A549 (cell line): ENCODE measurements at regions not wholly inside any gene's neighbourhood (a gene's known extent, or its start where the extent isn't known, plus 50 kb on each side); places are given as distances from the start of the nearest gene placed in this dataset.

Experiments
- ATAC-seq, 2 experiments: fragments of 200-7000 bp in 1 of 2; fragments of >200 bp in 1 of 2; cut with Nextera tagmentation in 1 of 2; cut with Tn5 transposase in 1 of 2; 3 replicates each; pipeline versions ENCODE4 v1.8.0 to v1.9.1; 2018 to 2020; ENCODE audit warnings: mild to moderate bottlenecking in 1 of 2, moderate library complexity in 1 of 2
- CTCF ChIA-PET: fragments of 300-600 bp; sonication (Branson Sonifier 250); formaldehyde crosslinking; extraction: SDS; loops from one replicate; lab custom pipeline; 2021; ENCODE audit warnings: antibody characterized with exemption, inconsistent platforms; lab: Yijun Ruan, JAX
- POLR2A ChIA-PET: fragments of 350-600 bp; formaldehyde crosslinking; extraction: SDS; loops from one replicate; lab custom pipeline; 2021; ENCODE audit warnings: antibody characterized with exemption, inconsistent platforms; lab: Yijun Ruan, JAX
- DNase-seq, 2 experiments: peaks; one replicate each; pipeline versions ENCODE4 v3.0.0 to v3.0.0-alpha.2; 2011 to 2016; ENCODE audit warnings: low read depth in 1 of 2, low spot score in 1 of 2
- FAIRE-seq: peaks from 2 replicates; lab custom pipeline; 2011; peaks lifted over from hg19 to GRCh38; lab: Jason Lieb, UNC
- H3K27ac ChIP-seq, 2 experiments: fragments of >200 bp; sonication (Bioruptor Twin); formaldehyde crosslinking; 3 replicates each; pipeline ENCODE4 v1.5.1; 2016 to 2017
- H3K4me1 ChIP-seq: fragments of >200 bp; sonication (Bioruptor Twin); formaldehyde crosslinking; 3 replicates; pipeline ENCODE4 v1.6.1; 2016
- H3K4me2 ChIP-seq: fragments of >200 bp; sonication (Bioruptor Twin); formaldehyde crosslinking; 3 replicates; pipeline ENCODE4 v1.6.1; 2016
- H3K4me3 ChIP-seq: fragments of >200 bp; sonication (Bioruptor Twin); formaldehyde crosslinking; 3 replicates; pipeline ENCODE4 v1.5.1; 2016
- H3K9me3 ChIP-seq: fragments of >200 bp; sonication (Bioruptor Twin); formaldehyde crosslinking; 3 replicates; pipeline ENCODE4 v1.6.1; 2016
- BCL3 ChIP-seq: fragments of >200 bp; sonication (Bioruptor Twin); formaldehyde crosslinking; IDR thresholded peaks from 3 replicates; pipeline ENCODE4 v1.6.1; 2016
- BHLHE40 ChIP-seq: IDR thresholded peaks from 2 replicates; pipeline ENCODE4 v1.6.1; 2012; ENCODE audit warnings: low read depth, low read length, inconsistent platforms
- CEBPB ChIP-seq, 2 experiments: fragments of >200 bp in 1 of 2; sonication (Bioruptor Twin) in 1 of 2; formaldehyde crosslinking in 1 of 2; IDR thresholded peaks; 2 replicates each; pipeline ENCODE4 v1.6.1; 2012 to 2016
- E2F6 ChIP-seq: IDR thresholded peaks from 2 replicates; pipeline ENCODE4 v1.6.1; 2012; ENCODE audit warnings: low read depth, borderline replicate concordance
- ELK1 ChIP-seq: fragments of 150-350 bp; IDR thresholded peaks from 2 replicates; pipeline ENCODE4 v1.6.1; 2014; ENCODE audit warnings: low read depth, mild to moderate bottlenecking, low read length
- EP300 ChIP-seq, 2 experiments: fragments of >200 bp; sonication (Bioruptor Twin); formaldehyde crosslinking; IDR thresholded peaks; 2 replicates in 1 of 2; 3 replicates in 1 of 2; pipeline ENCODE4 v1.6.1; 2016 to 2017
- ESRRA ChIP-seq: fragments of 150-350 bp; IDR thresholded peaks from 2 replicates; pipeline ENCODE4 v1.6.1; 2014; ENCODE audit warnings: mild to moderate bottlenecking, low read length, borderline replicate concordance
- FOSB ChIP-seq: fragments of 250-450 bp; sonication (Bioruptor Pico); IDR thresholded peaks from 2 replicates; pipeline ENCODE4 v1.5.0; 2020; ENCODE audit warnings: mild to moderate bottlenecking, moderate library complexity
- GATA3 ChIP-seq: IDR thresholded peaks from 2 replicates; pipeline ENCODE4 v1.6.1; 2012; ENCODE audit warnings: borderline replicate concordance
- HEYL ChIP-seq: fragments of 250-450 bp; sonication (Bioruptor Pico); IDR thresholded peaks from 2 replicates; pipeline ENCODE4 v1.8.0; 2021; ENCODE audit warnings: mild to moderate bottlenecking, moderate library complexity
- HOXB5 ChIP-seq: fragments of 250-450 bp; sonication (Bioruptor Pico); IDR thresholded peaks from 2 replicates; pipeline ENCODE4 v1.5.0; 2020; ENCODE audit warnings: mild to moderate bottlenecking, moderate library complexity
- JUNB ChIP-seq: fragments of >200 bp; sonication (Bioruptor Twin); formaldehyde crosslinking; IDR thresholded peaks from 2 replicates; pipeline ENCODE4 v1.6.1; 2016
- MAX ChIP-seq: IDR thresholded peaks from 2 replicates; pipeline ENCODE4 v1.6.1; 2012
- MAZ ChIP-seq: fragments of 150-350 bp; IDR thresholded peaks from 2 replicates; pipeline ENCODE4 v1.6.1; 2014; ENCODE audit warnings: antibody characterized with exemption, low read depth, low read length, borderline replicate concordance
- MYC ChIP-seq: IDR thresholded peaks from 2 replicates; pipeline ENCODE4 v1.6.1; 2012; ENCODE audit warnings: mild to moderate bottlenecking, inconsistent platforms, low read length, improper control_type of control experiment, borderline replicate concordance
- NR3C1 ChIP-seq: fragments of >200 bp; sonication (Bioruptor Twin); formaldehyde crosslinking; IDR thresholded peaks from 3 replicates; pipeline ENCODE4 v1.6.1; 2017
- PBX3 ChIP-seq: IDR thresholded peaks from 2 replicates; pipeline ENCODE4 v1.6.1; 2012
- RAD21 ChIP-seq, 2 experiments: fragments of >200 bp in 1 of 2; sonication (Bioruptor Twin) in 1 of 2; formaldehyde crosslinking in 1 of 2; IDR thresholded peaks in 1 of 2; conservative IDR thresholded peaks in 1 of 2; 2 replicates in 1 of 2; 3 replicates in 1 of 2; pipeline ENCODE4 v1.6.1; 2012 to 2018; ENCODE audit warnings: inconsistent platforms in 1 of 2
- REST ChIP-seq: fragments of 200-600 bp; sonication (generic); IDR thresholded peaks from 2 replicates; pipeline ENCODE4 v1.6.1; 2016; ENCODE audit warnings: antibody characterized with exemption, mild to moderate bottlenecking, moderate library complexity
- ZFP36 ChIP-seq: fragments of 450-650 bp; IDR thresholded peaks from 2 replicates; pipeline ENCODE4 v1.6.1; 2014; ENCODE audit warnings: borderline replicate concordance; ENCODE audit not compliant: partially characterized antibody
- ZSCAN20 ChIP-seq: fragments of 250-450 bp; sonication (Bioruptor Pico); IDR thresholded peaks from 2 replicates; pipeline ENCODE4 v1.8.0; 2022; ENCODE audit warnings: mild to moderate bottlenecking, moderate library complexity
- WGBS: methylation state at CpG from one replicate; pipeline ENCODE4 v1.1.6; 2017; ENCODE audit errors: missing lambda C conversion rate; 5-methylcytosine and 5-hydroxymethylcytosine counted together

- Histone ChIP-seq H3K27ac (no peak overlapping the region), H3K4me2 (no peak overlapping the region), H3K9me3 (no peaks in the 10 kb centered on the region), H3K4me3 (no peak overlapping the region), H3K4me1 (no peaks in the 10 kb centered on the region)
- DNase-seq: no peak
- POLR2A ChIA-PET: no interaction called here
- TF ChIP-seq ZSCAN20 (CRISPR knock-in tag): no peak
- TF ChIP-seq EP300 (IDR thresholded peaks at IDR 0.05): no peak
- FAIRE-seq: no peak
- ATAC-seq: no peak
- 4% methylated on average over 1 of the region's 1 CpG for WGBS
- CTCF ChIA-PET: no interaction called here
Observed at GRCh38 chr9:25889661-25890060, 211.4 kb upstream of the TUSC1 start.

- no peak for ATAC-seq
- Histone ChIP-seq H3K4me3 (no peak overlapping the region), H3K4me1 (no peaks in the 10 kb centered on the region), H3K4me2 (no peak overlapping the region)
- POLR2A ChIA-PET: no interaction called here
- WGBS: 27% methylated on average over 1 of the region's 1 CpG
- no peak for TF ChIP-seq MYC
- no peak for TF ChIP-seq RAD21 (conservative IDR thresholded peaks at IDR 0.05 in 1 of 2, IDR thresholded peaks at IDR 0.05 in 1 of 2)
- TF ChIP-seq MAZ: no peak
- no peak for TF ChIP-seq ESRRA
- no peak for TF ChIP-seq HEYL
- TF ChIP-seq, all 56 proteins: peak for 0
- no peak overlapping the region for H3K27ac ChIP-seq
- DNase-seq (no peak), FAIRE-seq (no peak)
- CTCF ChIA-PET: no interaction called here
- no peaks in the 10 kb centered on the region for H3K9me3 ChIP-seq
Observed at GRCh38 chr9:25876248-25876647, 198.0 kb upstream of the TUSC1 start.

- DNase-seq (no peak), FAIRE-seq (no peak), ATAC-seq (no peak)
- ChIA-PET POLR2A (no interaction called here), CTCF (no interaction called here)
- H3K4me3 ChIP-seq: no peak overlapping the region
- H3K27ac ChIP-seq: no peak overlapping the region
- 10% methylated on average over 1 of the region's 1 CpG for WGBS
- no peaks in the 10 kb centered on the region for H3K4me1 ChIP-seq
- TF ChIP-seq BCL3 (no peak), HOXB5 (CRISPR knock-in tag) (no peak), ESRRA (no peak), PBX3 (no peak), ZFP36 (no peak), JUNB (no peak), MAX (no peak), MAZ (no peak), E2F6 (no peak), BHLHE40 (no peak), GATA3 (no peak), REST (no peak), MYC (no peak), FOSB (CRISPR knock-in tag) (no peak), NR3C1 (no peak), CEBPB (IDR thresholded peaks at IDR 0.05) (no peak), ELK1 (no peak)
- H3K4me2 ChIP-seq: no peak overlapping the region
- H3K9me3 ChIP-seq: no peaks in the 10 kb centered on the region
Observed at GRCh38 chr9:25864509-25864908, 186.3 kb upstream of the TUSC1 start.
